WTC11 (cell line): ENCODE measurements at regions not wholly inside any gene's neighbourhood (a gene's known extent, or its start where the extent isn't known, plus 50 kb on each side); places are given as distances from the start of the nearest gene placed in this dataset.

Experiments
- ATAC-seq: fragments of 200-7000 bp; cut with Tn5 transposase; 2 replicates; pipeline ENCODE4 v1.10.0; 2021; ENCODE audit warnings: mild to moderate bottlenecking, moderate library complexity
- CTCF ChIA-PET: fragments of 300-600 bp; sonication (Branson Sonifier 250); formaldehyde crosslinking; loops from one replicate; lab custom pipeline; 2021; ENCODE audit warnings: antibody characterized with exemption; lab: Charles Lee
- POLR2A ChIA-PET: fragments of 350-600 bp; sonication (Branson Sonifier 250); formaldehyde crosslinking; loops from one replicate; lab custom pipeline; 2021; ENCODE audit warnings: antibody characterized with exemption; lab: Charles Lee
- DNase-seq: peaks from one replicate; pipeline ENCODE4 v3.0.0; 2021; ENCODE audit warnings: low spot score
- H3K27ac Mint-ChIP-seq: 2 replicates; pipeline ENCODE4 v1.8.0; 2021; ENCODE audit warnings: mixed read lengths
- H3K27me3 Mint-ChIP-seq: 2 replicates; pipeline ENCODE4 v1.8.0; 2021; ENCODE audit warnings: low read depth, mild to moderate bottlenecking, moderate library complexity, mixed read lengths
- H3K36me3 Mint-ChIP-seq: 2 replicates; pipeline ENCODE4 v1.8.0; 2021; ENCODE audit warnings: mixed read lengths
- H3K4me1 Mint-ChIP-seq: 2 replicates; pipeline ENCODE4 v1.8.0; 2022; ENCODE audit warnings: mixed read lengths
- H3K4me3 Mint-ChIP-seq: 2 replicates; pipeline ENCODE4 v1.8.0; 2021; ENCODE audit warnings: mild to moderate bottlenecking, moderate library complexity, mixed read lengths
- H3K9me3 Mint-ChIP-seq: 2 replicates; pipeline ENCODE4 v1.8.0; 2021; ENCODE audit warnings: mixed read lengths
- CREM ChIP-seq: sonication (generic); formaldehyde crosslinking; IDR thresholded peaks from 2 replicates; pipeline ENCODE4 v1.8.1; 2022; ENCODE audit warnings: mild to moderate bottlenecking, missing genetic modification reagents, moderate library complexity
- E2F1 ChIP-seq: sonication (generic); formaldehyde crosslinking; IDR thresholded peaks from 2 replicates; pipeline ENCODE4 v1.8.0; 2022; ENCODE audit warnings: mild to moderate bottlenecking, missing genetic modification reagents
- MLX ChIP-seq: sonication (generic); formaldehyde crosslinking; IDR thresholded peaks from 2 replicates; pipeline ENCODE4 v1.8.1; 2023; ENCODE audit warnings: mild to moderate bottlenecking, missing genetic modification reagents, moderate library complexity
- NR1H2 ChIP-seq: sonication (generic); formaldehyde crosslinking; IDR thresholded peaks from 2 replicates; pipeline ENCODE4 v1.9.0; 2021; ENCODE audit warnings: mild to moderate bottlenecking, moderate library complexity, missing genetic modification reagents
- SP1 ChIP-seq: sonication (generic); formaldehyde crosslinking; conservative IDR thresholded peaks from 2 replicates; pipeline ENCODE4 v1.8.1; 2022; ENCODE audit warnings: missing genetic modification reagents
- TP53 ChIP-seq: sonication (generic); formaldehyde crosslinking; IDR thresholded peaks from 2 replicates; pipeline ENCODE4 v1.8.1; 2023; ENCODE audit warnings: mild to moderate bottlenecking, missing genetic modification reagents
- USF1 ChIP-seq: sonication (generic); formaldehyde crosslinking; IDR thresholded peaks from 2 replicates; pipeline ENCODE4 v1.8.0; 2022; ENCODE audit warnings: mild to moderate bottlenecking, missing genetic modification reagents
- ZBTB43 ChIP-seq: sonication (generic); formaldehyde crosslinking; IDR thresholded peaks from 2 replicates; pipeline ENCODE4 v1.8.1; 2023; ENCODE audit warnings: mild to moderate bottlenecking, missing genetic modification reagents
- ZNF121 ChIP-seq: sonication (generic); formaldehyde crosslinking; IDR thresholded peaks from 2 replicates; pipeline ENCODE4 v1.8.0; 2023; ENCODE audit warnings: missing genetic modification reagents
- ZNF138 ChIP-seq: sonication (generic); formaldehyde crosslinking; conservative IDR thresholded peaks from 2 replicates; pipeline ENCODE4 v1.8.1; 2022; ENCODE audit warnings: mild to moderate bottlenecking, moderate library complexity, missing genetic modification reagents
- ZNF263 ChIP-seq: sonication (generic); formaldehyde crosslinking; IDR thresholded peaks from 2 replicates; pipeline ENCODE4 v1.8.1; 2022; ENCODE audit warnings: low read depth, mild to moderate bottlenecking, moderate library complexity, missing genetic modification reagents
- ZNF281 ChIP-seq: sonication (generic); formaldehyde crosslinking; IDR thresholded peaks from 2 replicates; pipeline ENCODE4 v1.8.0; 2023; ENCODE audit warnings: mild to moderate bottlenecking, missing genetic modification reagents
- ZNF425 ChIP-seq: fragments of 250-450 bp; sonication (Bioruptor Pico); conservative IDR thresholded peaks from 2 replicates; pipeline ENCODE4 v1.9.0; 2021; ENCODE audit warnings: mild to moderate bottlenecking

- TF ChIP-seq ZNF281 (CRISPR knock-in tag) (no peak), CREM (no peak), ZNF121 (CRISPR knock-in tag) (no peak), ZNF263 (CRISPR knock-in tag) (no peak), USF1 (CRISPR knock-in tag) (no peak), ZBTB43 (CRISPR knock-in tag) (no peak)
- TF ChIP-seq, all 79 proteins: peak for 0
Measured at GRCh38 chr3:132202586-132202985, 114.6 kb upstream of the ACP3 start (continued).

- H3K4me1 Mint-ChIP-seq: peaks cover 16% of the 10 kb centered on the region
- no peaks in the 10 kb centered on the region for H3K9me3 Mint-ChIP-seq
- H3K4me3 Mint-ChIP-seq: no peak overlapping the region
- ChIA-PET CTCF (no interaction called here), POLR2A (no interaction called here)
- no peaks in the 10 kb centered on the region for H3K36me3 Mint-ChIP-seq
- TF ChIP-seq E2F1 (CRISPR knock-in tag): no peak
- TF ChIP-seq MLX (CRISPR knock-in tag): no peak
- TF ChIP-seq SP1 (CRISPR knock-in tag): no peak
- no peak for TF ChIP-seq ZNF425
- DNase-seq (no peak), ATAC-seq (no peak)
- peaks cover 21% of the 10 kb centered on the region for H3K27me3 Mint-ChIP-seq
- no peak overlapping the region for H3K27ac Mint-ChIP-seq
Measured at GRCh38 chr3:132203889-132204596, 113.2 kb upstream of the ACP3 start.

- no peaks in the 10 kb centered on the region for H3K9me3 Mint-ChIP-seq
- H3K27ac Mint-ChIP-seq: no peak overlapping the region
- CTCF ChIA-PET: interaction anchor here (1.3 kb wide), 1 partner anchor 167 kb away, joined by 4 read pairs; no protein-coding TSS in a partner anchor
- no peaks in the 10 kb centered on the region for H3K36me3 Mint-ChIP-seq
- POLR2A ChIA-PET: no interaction called here
- peaks cover 17% of the 10 kb centered on the region for H3K4me1 Mint-ChIP-seq
- no peak overlapping the region for H3K4me3 Mint-ChIP-seq
- TF ChIP-seq ZNF138 (CRISPR knock-in tag) (no peak), NR1H2 (CRISPR knock-in tag) (no peak), CREM (no peak), TP53 (no peak), MLX (CRISPR knock-in tag) (no peak)
- no peak for DNase-seq
- peaks cover 35% of the 10 kb centered on the region for H3K27me3 Mint-ChIP-seq
- no peak for ATAC-seq
Measured at GRCh38 chr3:132205609-132206008, 111.6 kb upstream of the ACP3 start.
